ENCODE measurements at regions not wholly inside any gene's neighbourhood (a gene's known extent, or its start where the extent isn't known, plus 50 kb on each side); places are given as distances from the start of the nearest gene placed in this dataset.

DNA sequence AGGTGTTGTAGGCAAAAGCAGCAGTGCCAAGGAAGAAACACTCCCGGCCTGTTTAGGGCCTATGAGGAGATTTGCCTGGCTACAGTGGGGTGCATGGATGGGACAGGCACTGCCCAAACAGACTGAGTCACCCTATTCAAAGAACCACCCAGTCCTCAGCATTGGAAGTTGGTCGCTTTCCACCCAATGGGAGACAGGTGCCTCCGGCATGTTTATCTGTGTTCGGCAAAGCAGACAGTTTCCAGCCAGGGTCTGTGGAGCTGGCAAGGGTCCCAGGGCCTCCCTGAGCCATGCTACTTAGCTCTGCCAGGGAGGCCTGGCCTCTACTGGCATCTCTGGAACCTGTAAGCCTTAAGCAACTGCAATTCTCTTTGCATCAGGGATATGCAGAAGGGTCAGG is 165.1 kb upstream of the ATP6AP2 start:
- Histone ChIP-seq H3K4me2 (no peak overlapping the region), H3K9me3 (no peaks in the 10 kb centered on the region), H3K27ac (no peak overlapping the region), H3K4me3 (no peak overlapping the region), H3K4me1 (no peaks in the 10 kb centered on the region)
- ChIA-PET POLR2A (no interaction called here), CTCF (interaction anchor here (1.1 kb wide), 1 partner anchor 12 kb away, joined by 4 read pairs; no protein-coding TSS in a partner anchor)
- TF ChIP-seq ZSCAN20 (CRISPR knock-in tag; IDR thresholded peaks at IDR 0.05), result no peak
- TF ChIP-seq FOSB (CRISPR knock-in tag; IDR thresholded peaks at IDR 0.05), result no peak
- no peak for TF ChIP-seq POLR2AphosphoS2 (conservative IDR thresholded peaks at IDR 0.05; ENCODE audit: low read length)
- TF ChIP-seq SMC3 (IDR thresholded peaks at IDR 0.05), result no peak
- TF ChIP-seq SREBF2 (IDR thresholded peaks at IDR 0.05), result no peak
- TF ChIP-seq, protein P1, sequence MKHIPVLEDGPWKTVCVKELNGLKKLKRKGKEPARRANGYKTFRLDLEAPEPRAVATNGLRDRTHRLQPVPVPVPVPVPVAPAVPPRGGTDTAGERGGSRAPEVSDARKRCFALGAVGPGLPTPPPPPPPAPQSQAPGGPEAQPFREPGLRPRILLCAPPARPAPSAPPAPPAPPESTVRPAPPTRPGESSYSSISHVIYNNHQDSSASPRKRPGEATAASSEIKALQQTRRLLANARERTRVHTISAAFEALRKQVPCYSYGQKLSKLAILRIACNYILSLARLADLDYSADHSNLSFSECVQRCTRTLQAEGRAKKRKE (CRISPR knock-in tag; IDR thresholded peaks at IDR 0.05; ENCODE audit: low read depth), result no peak
- TF ChIP-seq ZNF302 (CRISPR knock-in tag; IDR thresholded peaks at IDR 0.05), result no peak
- FAIRE-seq, result no peak
- 46% methylated on average over 1 of the region's 4 CpGs for WGBS (ENCODE audit: missing lambda C conversion rate)
- no peak for ATAC-seq
- DNase-seq (ENCODE audit: low read depth in 1 of 2, low spot score in 1 of 2), result no peak

- TF ChIP-seq, protein P1 (CRISPR knock-in tag; IDR thresholded peaks at IDR 0.05; ENCODE audit: low read depth), result no peak
- no peak for TF ChIP-seq MYC (IDR thresholded peaks at IDR 0.05; ENCODE audit: borderline replicate concordance, low read length)
- no peak for TF ChIP-seq HOXA7 (CRISPR knock-in tag; IDR thresholded peaks at IDR 0.05)
- TF ChIP-seq CBX2 (IDR thresholded peaks at IDR 0.05; ENCODE audit: borderline replicate concordance, low read depth), result no peak
- no peak for TF ChIP-seq CHD2 (IDR thresholded peaks at IDR 0.05; ENCODE audit: low read length, partially characterized antibody)
- TF ChIP-seq JUN (IDR thresholded peaks at IDR 0.05), result no peak
- no peak for TF ChIP-seq ESRRA (IDR thresholded peaks at IDR 0.05; ENCODE audit: borderline replicate concordance, low read length)
- 85% methylated on average over 3 of the region's 3 CpGs for WGBS (ENCODE audit: missing lambda C conversion rate)
- Histone ChIP-seq H3K27ac (no peak overlapping the region), H3K4me1 (no peaks in the 10 kb centered on the region), H3K4me3 (no peak overlapping the region), H3K4me2 (no peak overlapping the region), H3K9me3 (peaks cover 2% of the 10 kb centered on the region; the same call in 1 of the 3 replicates)
- ChIA-PET POLR2A (no interaction called here), CTCF (no interaction called here)
- FAIRE-seq, result no peak
- ATAC-seq, result no peak
- DNase-seq (ENCODE audit: low read depth in 1 of 2, low spot score in 1 of 2), result no peak
Observed at GRCh38 chrX:40414335-40414734, 166.4 kb upstream of the ATP6AP2 start.

DNA sequence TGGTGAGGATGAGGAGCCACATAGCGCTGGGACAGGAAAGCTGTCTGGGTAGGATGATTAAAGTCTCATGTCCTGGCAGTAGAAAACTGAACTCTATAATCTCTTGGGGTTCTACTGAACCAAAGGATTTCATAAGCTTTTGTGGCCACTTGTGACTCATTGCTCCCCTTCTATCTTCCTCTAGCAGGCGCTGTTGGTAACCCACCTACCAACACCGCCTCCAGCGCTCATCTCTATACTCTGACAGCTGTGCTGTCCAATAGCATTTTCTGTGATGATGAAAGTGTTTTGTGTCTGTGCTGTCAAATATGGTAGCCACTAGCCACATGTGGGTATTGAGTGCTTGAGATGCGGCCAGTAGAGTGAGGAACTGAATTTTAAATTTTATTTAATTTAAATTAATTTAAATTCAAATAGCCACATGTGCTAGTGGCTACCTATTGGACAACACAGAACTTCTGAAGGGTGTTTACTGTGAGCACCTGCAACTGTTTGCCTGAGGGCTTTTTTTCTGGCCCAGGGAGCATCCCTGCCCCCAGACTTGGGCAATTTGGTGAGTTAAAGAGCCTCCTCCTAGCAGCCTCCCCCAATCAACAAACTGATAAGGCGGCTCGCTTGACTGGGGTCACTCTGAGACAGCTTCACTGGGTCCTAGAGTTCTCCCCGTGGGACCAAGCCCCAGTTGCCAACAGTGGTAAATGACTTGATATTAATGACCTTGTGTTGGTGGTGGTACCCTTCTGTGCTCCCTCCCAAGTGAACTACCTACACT is 169.2 kb upstream of the ATP6AP2 start:
- no peak for FAIRE-seq
- Histone ChIP-seq H3K4me3 (no peak overlapping the region), H3K4me1 (no peaks in the 10 kb centered on the region), H3K4me2 (no peak overlapping the region), H3K9me3 (peaks cover 2% of the 10 kb centered on the region; the same call in 1 of the 3 replicates), H3K27ac (no peak overlapping the region)
- ChIA-PET POLR2A (no interaction called here), CTCF (interaction anchor here (1.2 to 1.5 kb wide), 2 partner anchors 11 to 57 kb away, joined by 3 read pairs; no protein-coding TSS in a partner anchor)
- ATAC-seq, result peak in 1 of 2 experiments; percentile 28; a peak in 1 of 6 replicates
- WGBS (ENCODE audit: missing lambda C conversion rate), result 92% methylated on average over 5 of the region's 8 CpGs
- peak in 1 of 2 experiments; percentile 4 for DNase-seq (ENCODE audit: low read depth in 1 of 2, low spot score in 1 of 2)
- no peak for TF ChIP-seq SMC3 (IDR thresholded peaks at IDR 0.05)
- no peak for TF ChIP-seq MYC (IDR thresholded peaks at IDR 0.05; ENCODE audit: borderline replicate concordance, low read length)
- TF ChIP-seq, protein P1 (CRISPR knock-in tag; IDR thresholded peaks at IDR 0.05; ENCODE audit: low read depth), result no peak
- TF ChIP-seq KDM5A (IDR thresholded peaks at IDR 0.05), result no peak
- no peak for TF ChIP-seq CTCF (IDR thresholded peaks at IDR 0.05)
- TF ChIP-seq CHD2 (IDR thresholded peaks at IDR 0.05; ENCODE audit: low read length, partially characterized antibody), result no peak
